Sciatic nerve (tissue), 2 donors: ENCODE measurements at regions not wholly inside any gene's neighbourhood (a gene's known extent, or its start where the extent isn't known, plus 50 kb on each side); places are given as distances from the start of the nearest gene placed in this dataset.

Experiments
- ATAC-seq: fragments of 200-7000 bp; cut with Tn5 transposase; one replicate; pipeline ENCODE4 v1.9.1; 2020; ENCODE audit warnings: mild to moderate bottlenecking, moderate library complexity
- DNase-seq: peaks from one replicate; pipeline ENCODE4 v3.0.0-alpha.2; 2020; ENCODE audit warnings: low spot score
- intact Hi-C: fragments of 100-400 bp; cut with DNase I; formaldehyde crosslinking; loops from one replicate; pipeline ENCODE4 v1.14.2; 2022
- donor health status: DM: no; HTN: no; CAD: no.
- donor health status: DM: no; HTN: no; CAD: no.

- DNase-seq (no peak), ATAC-seq (no peak)
- intact Hi-C loops = no loop called here
These were observed 136.3 kb upstream of the MLIP start for GRCh38 chr6:53974941-53975340.

- intact Hi-C loops = no loop called here
- DNase-seq = no peak
- no peak for ATAC-seq
These were observed 135.2 kb upstream of the MLIP start for GRCh38 chr6:53975941-53976615.

- DNase-seq (no peak), ATAC-seq (no peak)
- intact Hi-C loops = no loop called here
These were observed 133.7 kb upstream of the MLIP start for GRCh38 chr6:53977551-53977950.

GRCh38 chr6:53979468-53980067 is 131.7 kb upstream of the MLIP start:
- no peak for ATAC-seq
- intact Hi-C loops = no loop called here
- no peak for DNase-seq

GRCh38 chr6:53982366-53983050 is 128.7 kb upstream of the MLIP start:
- ATAC-seq (no peak), DNase-seq (no peak)
- intact Hi-C loops = no loop called here

GRCh38 chr6:53983301-53983700 is 127.9 kb upstream of the MLIP start:
- DNase-seq (no peak), ATAC-seq (no peak)
- intact Hi-C loops = no loop called here

- intact Hi-C loops = no loop called here
- DNase-seq (no peak), ATAC-seq (no peak)
These were observed 127.1 kb upstream of the MLIP start for GRCh38 chr6:53984163-53984562.

- intact Hi-C loops = no loop called here
- no peak for ATAC-seq
These were observed 126.7 kb upstream of the MLIP start for GRCh38 chr6:53984581-53984980.

GRCh38 chr6:53985366-53985765 is 125.9 kb upstream of the MLIP start:
- intact Hi-C loops = no loop called here
- no peak for DNase-seq
- no peak for ATAC-seq

More at GRCh38 chr6:53984581-53984980, 126.7 kb upstream of the MLIP start:
- DNase-seq = no peak

- intact Hi-C loops = no loop called here
- ATAC-seq (peak; percentile 83), DNase-seq (peak; percentile 76)
These were observed 125.0 kb upstream of the MLIP start for GRCh38 chr6:53986165-53986720.

- ATAC-seq (peak; percentile 67), DNase-seq (no peak)
- intact Hi-C loops = no loop called here
These were observed 124.3 kb upstream of the MLIP start for GRCh38 chr6:53986721-53987521.

- intact Hi-C loops = no loop called here
- ATAC-seq = peak; percentile 21
- DNase-seq = no peak
These were observed 123.7 kb upstream of the MLIP start for GRCh38 chr6:53987522-53987888.

GRCh38 chr6:53989504-53989903 is 121.7 kb upstream of the MLIP start:
- no peak for ATAC-seq
- DNase-seq = no peak
- intact Hi-C loops = no loop called here

GRCh38 chr6:53992522-53992921 is 118.7 kb upstream of the MLIP start:
- no peak for ATAC-seq
- intact Hi-C loops = no loop called here
- no peak for DNase-seq

- intact Hi-C loops = no loop called here
- no peak for DNase-seq
- no peak for ATAC-seq
These were observed 117.0 kb upstream of the MLIP start for GRCh38 chr6:53994201-53994600.

- intact Hi-C loops = no loop called here
These were observed 115.3 kb upstream of the MLIP start for GRCh38 chr6:53995935-53996334.

GRCh38 chr6:53998303-53998702 is 112.9 kb upstream of the MLIP start:
- DNase-seq = no peak
- ATAC-seq = no peak
- intact Hi-C loops = no loop called here

More at GRCh38 chr6:53995935-53996334, 115.3 kb upstream of the MLIP start:
- ATAC-seq (no peak), DNase-seq (no peak)

GRCh38 chr6:53999088-53999755 is 112.0 kb upstream of the MLIP start:
- intact Hi-C loops = no loop called here
- DNase-seq (no peak), ATAC-seq (no peak)

GRCh38 chr6:54002116-54002515 is 109.1 kb upstream of the MLIP start:
- intact Hi-C loops = no loop called here
- no peak for ATAC-seq
- no peak for DNase-seq
